Epidermal melanocyte (primary cell): ENCODE measurements at regions not wholly inside any gene's neighbourhood (a gene's known extent, or its start where the extent isn't known, plus 50 kb on each side); places are given as distances from the start of the nearest gene placed in this dataset.
A peak's percentile ranks its signal among the peaks of the same experiment; 100 is the strongest.

Experiments used
- DNase-seq: peaks from one replicate; pipeline ENCODE4 v3.0.0; 2011; ENCODE audit warnings: low spot score; ENCODE audit not compliant: insufficient read length

DNA sequence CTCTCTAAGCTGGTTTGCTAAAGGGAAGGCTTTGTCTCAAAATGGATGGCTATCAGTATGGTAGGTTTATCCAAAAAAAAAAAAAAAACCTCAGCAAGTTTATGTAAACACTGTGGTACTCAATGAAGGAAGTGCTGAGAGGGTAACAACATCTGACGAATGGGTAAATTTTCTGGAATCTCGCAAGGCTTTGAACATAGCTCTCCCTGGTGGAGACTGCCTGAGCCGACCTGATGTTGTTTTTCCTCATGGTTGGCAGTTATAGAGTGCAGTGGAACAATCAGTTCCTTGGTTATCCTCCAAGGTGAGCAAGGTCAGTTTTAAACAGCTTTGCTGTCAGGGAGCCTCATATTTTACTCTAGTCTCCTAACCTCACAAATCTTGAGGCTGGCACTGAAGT is 94.6 kb downstream of the ZPLD1 start:
- DNase-seq, result no peak

DNA sequence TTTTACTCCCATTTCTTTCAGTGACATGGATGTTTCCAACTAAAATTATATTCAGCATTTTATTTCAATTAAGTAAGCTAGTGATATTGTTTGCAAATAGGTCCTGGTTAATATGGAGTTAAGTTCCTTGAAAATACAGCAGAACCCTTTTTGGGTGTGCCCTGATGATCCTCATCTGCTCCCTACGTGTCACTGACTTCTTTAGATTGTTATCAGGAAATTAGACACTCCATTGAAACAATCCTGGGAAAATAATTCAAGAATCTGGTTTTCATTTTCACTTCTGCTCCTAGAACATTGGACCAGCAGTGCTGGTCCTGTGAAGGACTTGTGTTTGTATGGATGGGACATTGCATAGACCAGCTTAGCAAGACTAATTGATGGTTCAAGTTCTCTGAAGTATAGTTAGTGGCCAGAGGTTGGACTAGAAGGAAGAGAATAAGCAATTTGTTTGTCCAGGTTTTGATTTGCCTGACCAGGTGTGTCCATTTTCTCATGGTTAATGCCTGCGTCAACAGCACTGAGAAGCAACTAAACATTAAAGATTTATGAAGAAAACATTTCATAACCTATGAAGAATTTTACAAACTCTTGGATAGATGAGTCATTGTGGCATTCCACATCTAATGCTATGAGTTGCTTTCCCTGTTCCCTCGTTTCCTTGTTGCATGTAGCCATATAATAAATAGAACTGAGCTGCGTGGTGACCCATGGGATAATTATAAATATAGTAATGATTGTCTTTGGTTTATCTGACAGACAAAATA is 95.8 kb downstream of the ZPLD1 start:
- no peak for DNase-seq

DNA sequence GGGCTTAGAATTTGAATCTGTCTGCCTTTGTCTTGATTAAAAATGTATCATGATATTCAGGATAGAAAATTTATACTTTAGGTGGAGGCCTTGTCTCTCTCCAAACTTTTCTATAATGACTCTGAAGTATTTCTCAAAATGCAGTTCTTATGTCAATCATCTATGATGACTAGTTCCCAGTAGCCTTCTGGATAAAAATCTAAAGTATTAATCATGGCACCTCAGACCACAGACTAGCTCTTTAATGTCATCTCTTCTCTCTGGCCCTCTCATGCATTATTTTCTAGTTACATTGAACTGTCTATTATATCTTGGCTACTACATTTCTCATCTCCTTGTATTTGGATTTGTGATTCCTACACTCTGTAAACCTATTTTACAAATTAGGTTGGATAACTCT is 96.9 kb downstream of the ZPLD1 start:
- no peak for DNase-seq

DNA sequence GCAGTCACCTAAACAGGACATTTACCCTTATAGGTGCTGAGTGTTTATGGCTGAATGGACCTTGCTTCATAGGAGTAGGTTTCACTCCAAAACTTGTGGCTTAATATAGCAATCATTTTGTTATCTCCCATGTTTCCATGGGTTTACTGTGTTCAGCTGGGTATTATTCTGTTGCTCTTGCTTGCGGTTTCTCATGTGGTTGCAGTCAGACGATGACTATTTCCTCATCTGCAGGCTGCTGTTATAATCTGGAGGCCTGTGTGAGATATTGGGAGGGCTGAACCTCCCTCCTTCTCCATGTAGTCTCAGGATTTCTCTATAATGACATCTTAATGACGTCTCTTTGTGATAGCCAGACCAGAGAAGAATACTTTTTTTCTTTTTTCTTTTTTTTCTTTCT is 98.1 kb downstream of the ZPLD1 start:
- DNase-seq, result no peak

DNA sequence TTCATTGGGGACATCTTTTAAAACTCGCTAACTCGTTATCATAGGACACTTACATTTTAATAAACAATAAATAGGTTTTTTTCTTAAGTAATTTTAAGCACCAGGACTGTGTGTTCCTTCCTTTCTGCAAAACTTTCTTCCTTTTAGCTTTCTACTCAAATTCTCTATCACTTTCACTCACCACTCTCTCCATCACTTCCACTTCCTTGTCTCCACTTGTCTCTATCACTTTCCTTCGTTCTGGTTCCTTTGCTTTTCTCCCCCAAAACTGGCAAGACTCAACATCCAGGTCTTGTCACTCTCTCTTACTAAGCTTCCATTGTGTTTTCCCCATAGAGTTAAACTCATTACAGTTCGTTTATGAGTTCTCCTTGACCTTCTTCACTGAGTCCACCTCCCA is 99.0 kb downstream of the ZPLD1 start:
- no peak for DNase-seq

DNA sequence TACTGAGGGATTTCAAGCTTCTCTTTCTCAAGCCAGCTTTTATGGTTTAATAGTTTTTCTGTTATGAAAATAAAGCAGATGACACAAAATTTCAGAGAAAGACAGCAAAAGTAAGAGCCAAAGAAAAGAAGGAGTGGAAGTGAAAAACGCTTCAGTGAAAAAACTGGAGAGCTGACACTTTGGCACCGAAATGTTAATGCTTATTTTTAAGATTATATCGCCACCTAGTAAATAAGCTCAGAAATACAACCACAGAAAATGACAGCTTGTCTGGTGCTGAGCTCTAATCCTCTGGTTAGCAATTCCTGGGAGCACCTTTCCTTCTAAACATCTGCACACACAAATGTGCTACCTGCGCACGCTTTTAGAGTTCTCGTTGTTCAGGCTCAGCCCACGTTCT is 101.6 kb downstream of the ZPLD1 start:
- DNase-seq, result peak; percentile 40

DNA sequence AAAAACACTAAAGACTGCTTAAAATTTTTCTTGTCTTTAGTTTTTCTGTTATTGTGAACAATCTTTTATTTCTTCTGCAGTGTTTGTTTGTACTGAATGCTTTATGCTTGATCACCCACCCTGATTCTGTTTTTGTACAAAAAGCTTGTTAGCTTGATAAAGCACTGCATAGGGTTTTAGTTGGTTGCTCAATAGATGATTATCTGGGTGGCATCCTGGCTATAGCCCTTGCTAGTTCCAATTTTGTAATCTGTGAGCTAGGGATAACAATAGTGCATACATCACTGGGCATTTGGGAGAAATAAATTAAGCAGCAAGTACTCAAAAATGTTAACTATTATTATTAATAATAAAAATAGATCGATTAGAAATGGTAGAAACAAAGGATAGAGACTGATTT is 102.3 kb downstream of the ZPLD1 start:
- no peak for DNase-seq

DNA sequence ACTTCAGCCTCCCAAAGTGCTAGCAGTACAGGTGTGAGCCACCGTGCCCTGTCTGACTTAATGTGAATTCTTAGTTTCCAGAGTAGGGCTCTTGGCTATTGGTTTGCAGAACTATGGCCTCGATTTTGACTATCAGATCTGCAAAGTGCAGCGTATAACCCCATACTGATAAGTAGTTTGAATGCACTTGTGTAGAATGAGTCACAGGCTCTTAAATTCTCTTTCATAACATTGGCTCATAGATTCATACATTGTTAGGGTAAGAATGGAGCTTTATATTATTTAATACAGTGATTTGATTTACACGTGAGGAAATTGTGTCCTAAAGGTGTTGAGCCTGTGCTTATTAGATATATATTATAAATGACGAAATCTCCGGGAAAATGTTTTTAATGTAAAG is 109.9 kb downstream of the ZPLD1 start:
- no peak for DNase-seq

DNA sequence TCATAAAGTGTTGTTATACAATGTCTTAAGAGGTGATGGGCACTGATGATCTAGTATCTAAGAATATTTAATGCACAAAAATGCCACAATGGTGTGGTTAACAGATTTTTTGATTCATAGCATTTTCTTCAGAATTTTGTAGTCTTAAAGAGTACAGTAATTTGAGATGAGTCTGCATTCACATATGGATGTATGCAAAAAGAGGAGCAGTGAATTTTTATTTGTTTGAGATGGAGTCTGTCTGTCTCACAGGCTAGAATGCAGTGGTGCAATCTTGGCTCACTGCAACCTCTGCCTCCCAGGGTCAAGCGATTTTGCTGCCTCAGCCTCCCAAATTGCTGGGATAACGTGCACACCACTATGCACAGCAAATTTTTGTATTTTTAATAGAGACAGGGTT is 110.5 kb downstream of the ZPLD1 start:
- DNase-seq, result no peak

DNA sequence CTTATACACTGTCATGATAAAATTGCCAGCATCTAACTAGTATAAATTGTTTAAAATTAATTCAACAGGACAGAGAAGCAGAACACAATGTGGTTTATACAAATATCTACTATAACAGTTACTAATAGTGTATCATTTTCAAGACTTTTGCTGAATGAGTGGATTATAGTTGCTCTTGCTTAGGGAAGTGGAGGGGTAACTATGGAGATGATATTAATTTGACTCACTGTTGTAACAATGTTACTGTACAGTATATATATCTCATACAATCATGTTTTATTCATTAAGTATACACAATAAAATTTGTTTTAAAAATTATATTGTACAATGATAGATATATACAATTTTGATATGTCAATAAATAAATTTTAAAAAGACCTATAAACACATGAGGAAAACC is 119.1 kb downstream of the ZPLD1 start:
- no peak for DNase-seq

DNA sequence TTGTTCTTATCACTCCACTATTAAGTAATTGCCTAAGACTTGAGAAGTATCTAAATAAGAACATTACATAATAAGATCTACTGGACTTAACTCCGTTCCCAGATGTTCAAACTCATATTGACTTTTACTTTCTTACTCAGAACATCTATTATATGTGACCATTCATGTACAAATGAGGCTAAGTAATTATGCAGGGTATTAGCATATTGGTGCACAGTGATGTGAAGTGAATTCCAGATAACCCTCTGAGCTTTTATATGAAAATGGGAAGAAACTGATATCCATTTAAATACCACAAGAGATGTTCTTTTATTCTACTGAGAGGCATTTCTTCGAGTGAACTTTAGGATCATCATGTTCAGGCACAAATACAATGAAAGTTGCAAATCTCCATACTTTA is 135.7 kb downstream of the ZPLD1 start:
- DNase-seq, result no peak

DNA sequence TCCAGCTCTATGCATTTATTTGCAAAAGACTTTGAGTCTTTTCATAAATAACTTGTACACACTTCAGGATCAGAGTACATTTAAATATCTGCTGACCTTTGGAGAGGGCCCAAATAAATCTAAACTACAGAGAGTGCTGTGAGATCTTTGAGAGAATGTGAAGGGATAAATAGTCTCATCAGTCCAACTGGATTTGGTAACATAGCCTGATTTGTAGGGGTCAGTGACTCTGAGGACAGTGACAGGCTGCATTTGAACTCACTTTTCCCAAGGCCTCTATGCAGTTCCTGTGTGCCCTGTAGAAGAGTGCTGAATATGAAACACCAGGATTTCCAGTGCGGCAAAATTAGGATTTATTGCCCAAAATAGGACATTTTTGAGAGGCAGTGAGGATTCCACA is 136.2 kb downstream of the ZPLD1 start:
- DNase-seq, result no peak

DNA sequence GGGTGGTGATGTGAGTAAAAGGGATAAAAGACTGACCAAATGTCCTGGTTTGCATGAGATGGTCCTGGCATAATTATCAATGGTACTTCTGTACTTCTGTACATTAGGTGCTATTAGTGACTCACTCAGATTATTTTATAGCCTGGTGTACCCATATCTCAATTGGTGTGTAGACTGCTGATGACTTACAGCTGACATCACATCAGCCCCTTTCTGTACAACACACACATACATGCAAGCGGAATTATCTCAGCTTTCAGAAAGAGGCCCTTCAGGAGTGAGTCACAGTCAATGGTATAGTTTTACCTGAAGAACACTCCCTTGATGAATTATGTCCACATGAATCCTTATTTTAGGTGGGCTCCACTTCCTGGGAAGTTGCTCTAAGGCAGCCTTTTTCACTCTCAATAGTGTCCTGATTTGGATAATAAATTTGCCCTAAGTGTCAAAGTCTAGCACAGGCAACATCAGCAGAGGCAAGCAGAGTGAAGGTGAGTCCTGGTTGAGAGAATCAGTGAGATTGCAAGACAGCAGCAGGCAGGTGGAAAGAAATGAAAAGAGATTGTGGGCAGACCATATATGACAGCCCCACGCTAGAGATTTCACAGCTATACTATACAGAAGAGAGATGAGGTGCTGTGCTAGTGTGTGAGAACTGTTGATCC is 137.0 kb downstream of the ZPLD1 start:
- no peak for DNase-seq

DNA sequence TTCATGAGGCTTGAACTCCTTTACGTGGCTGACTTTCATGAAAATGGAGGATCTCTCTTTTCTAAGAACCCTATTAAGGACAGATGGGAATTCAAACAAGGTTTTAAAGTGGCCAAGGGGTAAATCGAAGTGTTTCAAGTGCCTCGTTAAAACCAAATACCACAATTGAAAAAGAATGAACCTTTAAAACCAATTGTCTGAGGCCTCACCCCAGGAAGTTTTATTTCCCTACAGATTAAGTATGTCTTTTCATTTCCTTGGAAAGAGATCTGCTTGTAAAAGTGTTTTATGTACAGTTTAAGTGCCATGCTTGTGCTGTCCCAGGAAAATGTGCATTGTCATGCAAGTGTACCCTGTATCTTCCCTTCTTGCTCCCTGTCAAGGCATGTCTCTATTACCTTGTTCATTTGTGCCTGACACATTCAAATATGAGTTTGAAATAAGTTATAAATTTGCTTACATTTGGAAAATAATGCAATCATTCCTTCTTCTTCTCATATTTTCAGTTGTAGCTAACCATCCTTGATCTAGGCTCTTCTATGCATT is 138.7 kb downstream of the ZPLD1 start:
- DNase-seq, result no peak

DNA sequence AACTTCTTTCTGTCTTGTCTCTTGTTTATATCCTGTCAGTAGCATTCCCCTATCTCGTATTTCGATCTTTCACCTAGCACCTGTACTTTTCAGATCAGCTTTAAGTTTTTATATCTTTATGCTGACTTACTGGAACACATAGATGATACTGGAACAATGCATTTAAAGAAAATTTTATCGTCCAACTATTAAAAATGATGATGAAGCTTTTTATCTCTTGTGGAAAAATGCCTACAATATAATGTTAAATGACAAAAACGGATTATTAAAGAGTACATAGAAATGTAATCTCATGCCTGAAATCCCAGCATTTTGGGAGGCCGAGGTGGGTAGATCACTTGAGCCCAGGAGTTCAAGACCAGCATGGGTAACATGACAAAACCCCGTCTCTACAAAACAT is 139.5 kb downstream of the ZPLD1 start:
- no peak for DNase-seq

DNA sequence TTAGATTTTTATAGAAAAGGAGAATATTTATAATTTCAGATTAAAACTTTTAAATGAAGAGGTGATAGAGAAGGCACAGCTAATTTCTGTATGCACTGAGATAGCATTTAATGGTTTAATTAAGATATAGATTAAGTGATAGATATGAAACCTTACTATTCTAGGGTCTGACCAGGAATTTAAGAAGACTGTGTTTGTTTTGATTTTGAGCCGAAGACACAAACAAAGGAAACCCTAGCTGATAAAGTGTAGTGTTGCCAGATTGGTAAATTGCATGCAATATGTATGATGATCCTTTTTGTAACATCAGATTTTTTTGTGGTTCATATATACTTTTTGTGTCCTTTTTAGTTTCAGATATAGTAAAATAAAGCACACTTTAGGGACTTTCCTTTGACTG is 141.8 kb downstream of the ZPLD1 start:
- DNase-seq, result no peak

DNA sequence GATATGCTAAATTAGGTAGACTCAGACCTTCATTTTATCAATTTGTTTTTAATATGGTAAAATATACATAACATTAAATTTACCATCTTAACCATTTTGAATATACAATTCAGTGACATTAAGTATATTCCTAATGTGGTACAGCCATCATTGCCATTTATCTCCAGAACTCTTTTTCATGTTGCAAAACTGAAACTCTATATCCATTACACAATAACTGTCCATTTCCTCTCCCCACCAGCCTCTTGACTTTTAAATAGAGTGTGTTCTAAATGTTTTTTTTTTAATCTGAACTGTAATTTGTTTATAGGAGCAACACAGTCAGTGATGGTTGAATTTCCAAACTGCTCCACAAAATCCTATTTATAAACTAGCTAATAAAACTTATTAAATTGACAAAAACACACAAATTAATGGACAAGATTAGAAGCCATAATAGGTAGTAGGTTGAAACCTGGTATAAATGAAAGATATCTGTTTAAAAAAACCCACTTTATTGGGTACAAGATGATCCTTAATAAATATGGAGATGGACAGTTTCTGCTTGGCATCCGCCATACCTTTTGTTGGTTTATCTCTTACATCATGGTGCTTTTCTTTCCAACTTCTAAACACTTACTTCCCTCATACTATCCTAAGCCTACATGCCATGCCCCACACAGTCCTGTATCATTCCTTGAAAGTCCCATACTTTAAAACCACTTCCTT is 142.4 kb downstream of the ZPLD1 start:
- no peak for DNase-seq

DNA sequence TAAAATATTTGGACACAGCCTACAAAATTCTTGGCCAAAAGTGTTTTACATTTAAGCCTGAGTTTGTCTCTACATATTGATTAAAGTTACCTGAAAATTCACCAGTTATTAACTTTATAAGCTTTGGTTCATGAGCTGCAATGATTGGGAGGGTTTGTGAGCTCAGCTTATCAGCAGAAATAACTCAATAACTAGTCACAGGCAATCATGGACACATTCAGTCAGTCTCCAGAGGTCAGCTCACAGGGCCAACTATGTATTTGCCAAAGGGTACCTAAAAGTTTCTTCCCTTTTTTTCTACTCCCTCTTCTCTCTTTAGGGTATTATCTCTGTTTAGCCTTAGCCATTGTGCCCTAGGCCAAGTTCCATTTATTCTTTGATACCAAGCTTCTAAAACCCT is 145.9 kb downstream of the ZPLD1 start:
- DNase-seq, result no peak

DNA sequence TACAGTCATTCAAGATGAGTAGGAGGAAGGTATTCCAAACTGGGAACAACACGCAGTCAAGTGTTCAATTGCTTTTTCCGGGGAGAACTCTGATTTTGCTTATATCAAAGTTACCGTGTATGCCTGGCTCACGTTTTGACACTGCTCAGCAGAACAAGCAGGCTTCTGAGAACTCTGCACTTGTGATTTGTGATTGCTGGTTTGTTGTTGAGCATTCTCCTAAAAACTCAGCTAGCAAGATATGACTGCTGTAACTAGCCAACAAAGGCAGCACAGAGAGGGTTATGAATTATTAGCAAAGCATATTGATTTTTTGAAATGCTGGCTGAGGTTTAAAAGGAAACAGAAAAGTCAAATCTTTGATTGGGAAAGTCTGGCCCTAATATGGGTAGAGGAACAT is 151.7 kb downstream of the ZPLD1 start:
- no peak for DNase-seq

DNA sequence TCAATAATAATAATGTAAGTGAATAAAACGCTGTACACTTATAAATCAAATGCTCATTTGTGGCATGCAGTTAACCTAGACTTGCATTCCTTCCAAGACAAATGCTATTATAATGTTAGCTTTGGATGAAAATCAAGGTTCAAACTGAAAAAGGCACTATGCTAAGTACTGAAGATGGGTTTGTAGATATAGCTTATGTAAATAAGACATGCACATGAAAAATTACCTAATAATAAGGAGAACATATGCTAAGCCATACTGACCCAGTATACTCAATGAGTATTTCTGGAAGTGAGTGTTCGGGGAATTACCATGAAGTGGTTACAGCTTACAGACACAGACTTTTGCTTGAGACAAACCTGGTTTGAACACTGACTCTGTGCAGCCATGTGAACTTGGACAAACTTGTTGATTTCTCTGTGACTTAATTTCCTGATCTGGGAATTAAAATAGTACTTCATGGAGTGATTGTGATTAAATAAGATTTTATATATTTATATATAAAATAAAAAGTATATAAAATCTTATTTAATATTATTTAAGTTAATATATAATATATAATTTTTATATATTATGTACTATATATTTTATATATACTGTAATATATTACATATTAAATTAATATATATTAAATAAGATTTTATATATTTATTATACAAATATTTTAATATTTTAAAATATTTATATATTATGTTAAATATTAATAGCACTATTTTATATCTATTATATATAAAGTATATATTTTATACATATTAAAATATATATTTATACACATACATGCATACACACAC is 159.2 kb downstream of the ZPLD1 start:
- DNase-seq, result no peak

DNA sequence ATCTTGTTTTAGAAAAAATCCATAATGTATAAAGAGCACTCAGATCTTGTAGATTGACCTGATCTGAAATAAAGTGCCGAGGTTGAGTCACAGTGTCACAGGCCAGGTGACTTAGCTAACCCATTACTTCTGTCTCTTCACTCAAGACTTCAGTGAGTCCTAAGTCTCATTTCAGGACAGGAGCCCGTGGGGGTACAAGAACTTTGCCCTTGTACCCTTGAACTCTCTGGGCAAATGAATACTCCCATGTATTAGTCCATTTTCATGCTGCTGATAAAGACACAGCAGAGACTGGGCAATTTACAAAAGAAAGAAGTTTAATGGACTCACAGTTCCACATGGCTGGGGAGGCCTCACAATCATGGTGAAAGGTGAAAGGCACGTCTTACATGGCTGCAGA is 160.2 kb downstream of the ZPLD1 start:
- no peak for DNase-seq
